GM12865 (cell line): ENCODE measurements at regions not wholly inside any gene's neighbourhood (a gene's known extent, or its start where the extent isn't known, plus 50 kb on each side); places are given as distances from the start of the nearest gene placed in this dataset.

ENCODE experiments used
- DNase-seq: peaks from one replicate; pipeline ENCODE4 v3.0.0; 2010; ENCODE audit warnings: low read depth
- H3K4me3 ChIP-seq: 2 replicates; pipeline ENCODE4 v1.5.1; 2011; ENCODE audit warnings: mild to moderate bottlenecking, low read depth, low read length, control low read depth
- CTCF ChIP-seq: IDR thresholded peaks from 2 replicates; pipeline ENCODE4 v1.5.1; 2011; ENCODE audit warnings: low read length, control low read depth, low read depth, inconsistent platforms; ENCODE audit not compliant: insufficient read depth; ENCODE audit errors: missing control alignments

DNA sequence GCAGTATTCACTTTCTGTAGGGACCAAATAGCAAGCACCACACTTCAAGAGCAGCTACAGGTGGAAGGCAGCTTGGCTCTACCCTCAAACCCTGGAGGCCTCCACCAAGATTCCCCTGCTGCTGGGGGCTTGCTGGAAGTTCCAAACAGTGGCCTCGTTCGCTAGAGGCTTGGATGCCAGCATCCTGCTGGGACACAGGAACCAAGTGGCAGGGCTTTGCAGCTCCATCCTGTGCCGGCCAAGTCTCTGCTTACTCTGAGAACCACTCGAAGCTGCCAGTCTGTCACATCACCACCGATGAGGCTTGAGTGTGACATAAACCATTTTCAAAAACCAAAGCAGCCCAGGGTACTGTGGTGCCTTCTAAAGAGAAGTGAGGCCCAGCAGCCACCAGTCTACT is 69.2 kb upstream of the UNC5B start:
- H3K4me3 ChIP-seq: no peak overlapping the region
- no peak for TF ChIP-seq CTCF
- DNase-seq: no peak

- no peak for TF ChIP-seq CTCF
Measured at GRCh38 chr10:71143610-71144009, 68.8 kb upstream of the UNC5B start.

DNA sequence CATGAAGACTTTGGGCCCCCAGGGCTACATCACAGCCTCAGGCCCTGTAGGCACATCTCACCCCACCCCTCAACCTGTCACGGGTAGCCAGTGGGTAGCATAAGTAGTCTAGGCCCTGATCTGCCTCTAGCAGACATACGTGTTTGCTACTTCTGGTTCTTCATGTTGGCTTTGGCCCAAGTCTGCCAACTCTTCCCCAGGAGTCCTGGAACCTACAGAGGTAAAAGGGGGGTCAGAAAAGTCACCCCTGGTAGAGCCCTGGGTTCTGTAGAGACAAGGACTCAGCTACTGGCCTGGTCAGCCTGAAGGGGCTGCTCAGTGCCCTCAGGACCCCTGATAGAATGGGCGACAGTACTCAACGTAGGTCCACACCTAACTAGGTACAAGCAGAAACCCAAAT is 67.5 kb upstream of the UNC5B start:
- no peak for DNase-seq
- no peak for TF ChIP-seq CTCF

More at GRCh38 chr10:71143610-71144009, 68.8 kb upstream of the UNC5B start:
- DNase-seq: no peak
- H3K4me3 ChIP-seq: no peak overlapping the region

GRCh38 chr10:71145352-71145945 is 66.9 kb upstream of the UNC5B start:
- no peak overlapping the region for H3K4me3 ChIP-seq
- DNase-seq: no peak
- TF ChIP-seq CTCF: no peak

More for the DNA sequence above, 67.5 kb upstream of the UNC5B start:
- H3K4me3 ChIP-seq: no peak overlapping the region

DNA sequence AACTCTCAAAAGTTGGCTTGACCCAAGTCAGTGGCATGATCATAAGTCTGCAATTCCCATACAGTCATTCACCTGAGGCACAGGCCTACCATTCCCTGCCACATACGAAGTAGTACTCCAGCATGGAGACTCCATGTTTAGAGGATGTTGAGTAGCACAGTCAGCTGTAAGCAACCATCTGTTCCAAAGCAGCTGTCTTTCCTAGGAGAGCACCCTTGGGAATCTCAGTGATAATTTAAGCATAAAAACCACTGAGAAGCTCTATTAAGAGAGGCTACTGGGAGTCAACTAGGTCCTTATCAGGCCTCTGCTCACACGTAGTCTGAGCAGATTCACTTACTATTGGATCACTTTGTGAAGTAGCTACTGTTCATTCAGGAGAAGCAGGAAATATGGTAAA is 61.6 kb upstream of the UNC5B start:
- H3K4me3 ChIP-seq: no peak overlapping the region
- no peak for DNase-seq
- no peak for TF ChIP-seq CTCF

DNA sequence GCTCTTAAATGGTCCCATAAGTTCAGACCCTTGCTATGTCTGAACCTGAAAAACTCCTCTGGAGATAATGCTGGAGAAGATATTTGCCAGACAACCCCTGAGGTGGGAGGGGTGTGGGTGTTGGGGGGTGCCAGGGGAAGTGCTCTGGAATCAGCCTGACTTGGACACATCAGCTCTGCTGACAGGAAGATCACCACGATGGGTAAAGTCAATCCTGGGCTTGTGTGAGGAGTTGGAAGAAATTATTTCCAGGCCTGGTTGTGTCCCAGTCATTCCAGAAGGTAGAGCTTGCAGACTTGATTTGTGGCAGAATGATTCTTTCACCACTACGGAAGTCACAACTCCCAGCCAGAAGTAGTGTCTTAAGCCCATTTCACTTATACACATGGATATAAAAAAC is 60.3 kb upstream of the UNC5B start:
- H3K4me3 ChIP-seq: no peak overlapping the region
- DNase-seq: no peak
- no peak for TF ChIP-seq CTCF

DNA sequence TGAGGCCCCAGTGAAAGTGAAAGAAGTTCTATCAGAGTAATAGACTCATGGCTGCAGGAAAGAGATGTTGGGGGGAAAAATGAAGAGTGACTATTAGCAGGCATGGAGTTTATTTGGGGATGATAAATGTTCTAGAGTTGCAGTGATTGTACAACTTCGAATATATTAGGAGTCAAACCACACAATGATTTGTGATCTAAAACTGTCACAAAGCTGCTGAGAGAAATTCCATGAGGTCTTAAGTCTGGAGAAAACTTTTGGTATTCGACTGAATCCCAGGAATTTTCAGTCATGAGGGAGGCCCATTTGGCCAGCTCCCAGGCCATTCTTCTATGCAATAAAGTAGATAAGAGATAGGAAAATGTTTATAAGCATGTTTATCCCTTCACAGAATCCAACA is 55.9 kb upstream of the UNC5B start:
- DNase-seq: no peak
- no peak for TF ChIP-seq CTCF
- no peak overlapping the region for H3K4me3 ChIP-seq
